Transverse colon (tissue), 4 donors: ENCODE measurements at regions not wholly inside any gene's neighbourhood (a gene's known extent, or its start where the extent isn't known, plus 50 kb on each side); places are given as distances from the start of the nearest gene placed in this dataset.

Source experiments
- DNase-seq: peaks from one replicate; pipeline ENCODE4 v3.0.0-alpha.2; 2019
- H3K27ac ChIP-seq, 4 donors: fragments of 200-600 bp; sonication (generic); 2 replicates each; pipeline ENCODE4 v1.5.1; 2016 to 2018; ENCODE audit warnings: inconsistent platforms in 4 of 4
- H3K27me3 ChIP-seq: fragments of 200-600 bp; sonication (generic); 2 replicates; pipeline ENCODE4 v1.5.1; 2017; ENCODE audit warnings: inconsistent platforms
- H3K36me3 ChIP-seq, 4 donors: fragments of 200-600 bp; sonication (generic); 2 replicates each; pipeline ENCODE4 v1.5.1; 2017 to 2019; ENCODE audit warnings: inconsistent platforms in 4 of 4
- H3K4me1 ChIP-seq, 4 donors: fragments of 200-600 bp; sonication (generic); 2 replicates each; pipeline ENCODE4 v1.5.1; 2017 to 2020; ENCODE audit warnings: inconsistent platforms in 4 of 4
- H3K4me3 ChIP-seq, 4 donors: fragments of 200-600 bp; sonication (generic); 1 replicate in 1 of 4; 2 replicates in 3 of 4; pipeline versions ENCODE4 v1.5.1 to v1.6.1; 2017 to 2019; ENCODE audit warnings: inconsistent platforms in 4 of 4
- H3K9me3 ChIP-seq, 2 donors: fragments of 200-600 bp; sonication (generic); 2 replicates each; pipeline ENCODE4 v1.5.1; 2017 to 2019; ENCODE audit warnings: inconsistent platforms in 2 of 2
- EP300 ChIP-seq: sonication (generic); formaldehyde crosslinking; IDR thresholded peaks from one replicate; pipeline ENCODE4 v1.6.1; 2017; ENCODE audit warnings: antibody characterized with exemption, low read depth
- POLR2A ChIP-seq: fragments of 450-650 bp; IDR thresholded peaks from one replicate; pipeline ENCODE4 v1.6.1; 2016; ENCODE audit warnings: antibody characterized with exemption, mild to moderate bottlenecking, moderate library complexity
- POLR2AphosphoS5 ChIP-seq, 3 donors: sonication (generic); formaldehyde crosslinking; IDR thresholded peaks; one replicate each; pipeline ENCODE4 v1.6.1; 2016; ENCODE audit warnings: antibody characterized with exemption in 3 of 3
- WGBS, 2 donors: methylation state at CpG; one replicate each; pipeline ENCODE4 v1.1.5; 2018; ENCODE audit warnings: low coverage in 1 of 2; 5-methylcytosine and 5-hydroxymethylcytosine counted together
- in situ Hi-C, 4 donors: fragments of 200-750 bp; cut with MboI; loops; one replicate each; pipeline versions ENCODE4 v1.15.0 to v1.15.1; 2017; ENCODE audit warnings: low sequenced_read_pairs in 3 of 4, low pct_ligation_motif_present in 1 of 4, low pct_unique_long_range_greater_than_20kb in 1 of 4
- intact Hi-C: fragments of 100-400 bp; cut with DNase I; formaldehyde crosslinking; loops from one replicate; pipeline ENCODE4 v1.15.1; 2023; ENCODE audit warnings: low total_unique reads
- TF ChIP-seq, protein P1 (sequence below), 5 experiments: fragments of 200-600 bp in 3 of 5; fragments of 450-650 bp in 2 of 5; sonication (generic) in 3 of 5; IDR thresholded peaks; 1 replicate in 2 of 5; 2 replicates in 3 of 5; pipeline ENCODE4 v1.5.1; 2016 to 2017; ENCODE audit warnings: antibody characterized with exemption in 5 of 5, inconsistent platforms in 3 of 5, mild to moderate bottlenecking in 2 of 5, moderate library complexity in 1 of 5

DNA sequence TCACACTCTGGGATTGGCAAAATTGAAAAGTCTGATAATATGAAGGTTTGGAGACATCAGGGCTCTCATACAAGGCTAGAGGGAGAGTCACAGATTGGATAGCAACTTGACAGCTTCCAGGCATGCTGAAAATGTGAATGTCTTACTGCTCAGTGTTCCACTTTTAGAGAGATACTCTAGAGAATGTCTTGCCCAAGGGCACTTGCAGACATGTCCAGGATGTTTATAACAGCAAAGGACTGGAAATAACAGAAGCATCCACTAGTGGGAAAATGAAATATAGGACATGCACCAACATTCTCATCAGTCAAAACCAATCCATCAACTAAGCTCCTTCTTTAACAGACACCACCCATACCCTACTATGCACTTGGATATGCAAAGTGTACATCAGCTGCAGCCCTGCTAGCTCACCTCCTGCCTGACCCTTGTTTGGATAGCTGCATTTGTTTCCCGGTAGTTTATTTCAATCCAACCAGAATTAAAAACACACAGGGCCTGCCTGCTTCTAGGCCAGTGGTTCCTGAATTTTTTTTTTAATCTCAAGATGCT lies 101.6 kb upstream of the ARHGEF3 start:
- intact Hi-C loops (no loop called here), in situ Hi-C loops (no loop called here)
- Histone ChIP-seq H3K36me3 (no peaks in the 10 kb centered on the region), H3K27me3 (no peaks in the 10 kb centered on the region), H3K9me3 (no peaks in the 10 kb centered on the region), H3K4me1 (peaks cover 0 to 4% (median 0%) of the 10 kb centered on the region in 4 donors), H3K27ac (no peak overlapping the region), H3K4me3 (no peak overlapping the region)
- WGBS, 2 donors, result 80 to 85% methylated on average over 1 of the region's 1 CpG
- TF ChIP-seq EP300, result no peak
- no peak for DNase-seq

DNA sequence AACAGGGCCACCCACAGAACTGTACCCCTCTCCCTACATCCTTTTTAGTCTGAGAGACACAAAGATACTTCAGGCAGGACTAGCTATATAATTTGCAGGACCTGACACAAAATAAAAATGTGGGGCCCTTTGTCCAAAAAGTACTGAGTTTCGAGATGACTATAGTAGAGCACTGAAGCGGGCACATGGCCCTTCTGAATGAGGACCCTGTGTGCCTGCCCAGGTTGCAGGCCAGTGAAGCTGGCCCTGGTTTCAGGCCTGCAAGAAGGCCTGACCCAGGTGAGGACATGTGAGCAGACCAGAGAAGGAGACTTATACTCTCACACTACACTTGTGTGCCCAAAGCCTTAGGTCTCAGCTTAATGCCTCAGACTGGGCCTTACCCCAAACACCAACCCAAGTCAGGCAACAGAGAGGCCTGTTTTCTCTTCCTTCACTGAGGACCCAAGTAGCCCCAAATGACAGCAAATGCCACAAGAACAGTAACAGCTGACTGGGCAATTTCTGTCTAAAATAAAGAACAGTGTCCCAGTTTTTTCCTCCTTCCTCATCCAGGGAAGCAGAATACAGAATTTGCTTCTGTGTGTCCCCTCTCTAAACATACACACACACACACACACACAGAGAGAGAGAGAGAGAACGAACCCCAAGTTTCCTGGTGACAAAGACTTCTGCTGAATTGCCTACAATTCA lies 100.9 kb upstream of the ARHGEF3 start:
- intact Hi-C loops (no loop called here), in situ Hi-C loops (no loop called here)
- H3K27ac ChIP-seq, result no peak overlapping the region

GRCh38 chr3:56900801-56901200 lies 99.1 kb upstream of the ARHGEF3 start:
- peaks cover 0 to 4% (median 0%) of the 10 kb centered on the region in 4 donors for H3K4me1 ChIP-seq
- no peak overlapping the region for H3K27ac ChIP-seq
- H3K9me3 ChIP-seq, result no peaks in the 10 kb centered on the region
- TF ChIP-seq POLR2AphosphoS5 (IDR thresholded peaks at IDR 0.05) (no peak), POLR2A (no peak), EP300 (no peak)
- in situ Hi-C loops, result no loop called here
- H3K4me3 ChIP-seq, result no peak overlapping the region
- no peaks in the 10 kb centered on the region for H3K36me3 ChIP-seq
- DNase-seq, result no peak
- no peaks in the 10 kb centered on the region for H3K27me3 ChIP-seq
- intact Hi-C loops, result no loop called here
- 0% methylated on average over 1 of the region's 1 CpG for WGBS, 2 donors

More for the DNA sequence above, 100.9 kb upstream of the ARHGEF3 start:
- Histone ChIP-seq H3K9me3 (no peaks in the 10 kb centered on the region), H3K4me3 (no peak overlapping the region), H3K4me1 (peaks cover 0 to 4% (median 0%) of the 10 kb centered on the region in 4 donors), H3K36me3 (no peaks in the 10 kb centered on the region), H3K27me3 (no peaks in the 10 kb centered on the region)
- no peak for DNase-seq
- no peak for TF ChIP-seq EP300
- TF ChIP-seq POLR2A, result no peak
- TF ChIP-seq POLR2AphosphoS5 (IDR thresholded peaks at IDR 0.05), result no peak
- TF ChIP-seq, protein P1, sequence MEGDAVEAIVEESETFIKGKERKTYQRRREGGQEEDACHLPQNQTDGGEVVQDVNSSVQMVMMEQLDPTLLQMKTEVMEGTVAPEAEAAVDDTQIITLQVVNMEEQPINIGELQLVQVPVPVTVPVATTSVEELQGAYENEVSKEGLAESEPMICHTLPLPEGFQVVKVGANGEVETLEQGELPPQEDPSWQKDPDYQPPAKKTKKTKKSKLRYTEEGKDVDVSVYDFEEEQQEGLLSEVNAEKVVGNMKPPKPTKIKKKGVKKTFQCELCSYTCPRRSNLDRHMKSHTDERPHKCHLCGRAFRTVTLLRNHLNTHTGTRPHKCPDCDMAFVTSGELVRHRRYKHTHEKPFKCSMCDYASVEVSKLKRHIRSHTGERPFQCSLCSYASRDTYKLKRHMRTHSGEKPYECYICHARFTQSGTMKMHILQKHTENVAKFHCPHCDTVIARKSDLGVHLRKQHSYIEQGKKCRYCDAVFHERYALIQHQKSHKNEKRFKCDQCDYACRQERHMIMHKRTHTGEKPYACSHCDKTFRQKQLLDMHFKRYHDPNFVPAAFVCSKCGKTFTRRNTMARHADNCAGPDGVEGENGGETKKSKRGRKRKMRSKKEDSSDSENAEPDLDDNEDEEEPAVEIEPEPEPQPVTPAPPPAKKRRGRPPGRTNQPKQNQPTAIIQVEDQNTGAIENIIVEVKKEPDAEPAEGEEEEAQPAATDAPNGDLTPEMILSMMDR (IDR thresholded peaks at IDR 0.05), result no peak
- WGBS, 2 donors, result 82 to 88% methylated on average over 1 to 3 of the region's 3 CpGs

DNA sequence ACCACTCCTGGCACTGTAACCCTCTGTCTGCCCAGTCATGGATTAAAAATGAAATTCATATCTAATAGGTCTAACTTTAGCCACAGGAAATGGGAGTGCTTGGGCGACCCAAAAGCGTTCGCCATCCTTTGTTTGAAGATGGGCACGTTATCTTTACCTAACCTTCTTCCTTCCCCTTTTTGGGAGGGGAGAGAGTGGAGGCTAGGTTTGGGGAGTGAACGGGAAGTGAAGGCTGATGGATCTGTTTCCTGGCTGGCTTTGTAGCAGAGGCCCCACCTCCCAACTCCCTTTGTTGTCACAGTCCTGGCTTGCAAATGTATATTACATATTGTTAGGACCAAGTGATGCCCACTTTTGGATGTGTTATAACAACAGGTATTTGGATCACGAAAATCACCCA lies 98.1 kb upstream of the ARHGEF3 start:
- Histone ChIP-seq H3K4me1 (peaks cover 0 to 6% (median 0%) of the 10 kb centered on the region in 4 donors), H3K9me3 (no peaks in the 10 kb centered on the region), H3K27me3 (no peaks in the 10 kb centered on the region), H3K4me3 (no peak overlapping the region), H3K36me3 (no peaks in the 10 kb centered on the region), H3K27ac (no peak overlapping the region)
- WGBS, 2 donors, result 90% methylated on average over 2 to 6 of the region's 6 CpGs
- no peak for DNase-seq
- in situ Hi-C loops (no loop called here), intact Hi-C loops (no loop called here)
- TF ChIP-seq POLR2AphosphoS5 (IDR thresholded peaks at IDR 0.05), result no peak
- no peak for TF ChIP-seq EP300
- no peak for TF ChIP-seq POLR2A

GRCh38 chr3:56899078-56899477 lies 97.3 kb upstream of the ARHGEF3 start:
- no peak for DNase-seq
- Histone ChIP-seq H3K36me3 (no peaks in the 10 kb centered on the region), H3K4me1 (peaks cover 0 to 7% (median 0%) of the 10 kb centered on the region in 4 donors), H3K27me3 (no peaks in the 10 kb centered on the region), H3K27ac (no peak overlapping the region), H3K4me3 (no peak overlapping the region), H3K9me3 (no peaks in the 10 kb centered on the region)
- WGBS, 2 donors, result 74 to 80% methylated on average over 4 to 6 of the region's 6 CpGs
- TF ChIP-seq, protein P1 (IDR thresholded peaks at IDR 0.05), result no peak
- no peak for TF ChIP-seq EP300
- TF ChIP-seq POLR2A, result no peak
- TF ChIP-seq POLR2AphosphoS5 (IDR thresholded peaks at IDR 0.05), result no peak
- intact Hi-C loops, result no loop called here
- in situ Hi-C loops, result no loop called here
